Astrocyte of the hippocampus (primary cell): ENCODE measurements at regions not wholly inside any gene's neighbourhood (a gene's known extent, or its start where the extent isn't known, plus 50 kb on each side); places are given as distances from the start of the nearest gene placed in this dataset.
"Not testable (repeated sequence)": the region's sequence is repeated elsewhere in the genome, so short reads cannot be mapped to it uniquely, and the experiment has no call there.

ENCODE experiments used
- DNase-seq: peaks from one replicate; pipeline ENCODE4 v3.0.0; 2011; ENCODE audit warnings: low read depth, low spot score

- DNase-seq: no peak
Measured at GRCh38 chr3:165716592-165716991, 120.6 kb downstream of the BCHE start.

DNA sequence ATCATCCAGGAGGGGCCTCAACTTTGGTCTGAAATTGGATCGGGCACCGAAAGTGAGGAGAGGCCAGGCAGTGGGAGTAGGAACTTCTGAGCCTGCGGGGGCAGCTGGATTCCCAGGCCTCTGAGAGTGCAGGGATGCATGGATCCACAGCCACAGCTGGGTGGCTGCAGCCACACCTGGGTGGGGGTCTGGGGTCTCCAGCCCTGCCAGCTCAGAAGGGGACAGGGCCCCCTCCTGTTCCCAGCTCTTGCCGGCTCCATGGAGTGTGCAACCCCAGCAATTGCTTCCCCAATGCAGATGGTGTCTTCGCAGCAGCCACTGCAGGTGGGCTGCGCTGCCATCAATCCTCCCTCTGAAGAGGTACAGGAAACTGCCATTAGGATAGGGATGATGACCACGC is 123.7 kb downstream of the BCHE start:
- no peak for DNase-seq

DNA sequence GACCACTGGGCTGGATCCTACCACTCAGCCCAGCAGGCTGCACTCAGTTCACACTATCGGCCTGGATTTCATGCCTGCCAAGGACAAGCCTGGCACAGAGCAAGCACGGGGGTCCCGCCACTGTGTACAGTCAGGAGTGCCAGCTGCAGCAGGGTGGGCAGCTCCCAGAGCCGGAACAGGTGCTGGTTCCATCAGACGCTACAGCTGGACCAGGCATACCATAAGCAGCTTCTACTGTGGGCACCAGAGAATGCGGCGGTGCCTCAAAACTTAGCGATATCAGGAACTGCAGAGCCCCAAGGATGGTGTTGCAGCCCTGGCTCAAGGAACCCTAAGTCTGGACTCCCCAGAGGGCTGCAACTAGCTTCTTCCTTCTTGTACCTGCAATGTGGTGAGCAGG is 124.8 kb downstream of the BCHE start:
- DNase-seq: no peak

DNA sequence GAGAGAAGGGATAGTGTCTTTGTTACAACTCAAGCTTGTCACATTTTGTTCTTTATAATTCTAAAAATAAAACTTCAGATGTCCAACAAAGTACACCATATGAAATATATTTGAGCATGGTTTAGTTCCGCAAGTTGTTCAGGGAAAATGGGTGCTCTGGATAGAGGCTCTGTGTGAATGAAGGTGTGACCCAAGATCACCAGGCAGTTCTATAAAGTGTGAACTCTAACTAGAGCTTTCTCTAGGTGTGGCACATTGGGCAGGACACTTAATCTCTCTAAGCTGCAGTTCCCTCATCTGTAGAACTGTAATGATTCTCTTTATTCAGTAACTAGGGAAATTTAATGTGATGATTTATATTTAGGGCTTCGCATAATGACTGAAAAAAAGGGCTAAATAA is 139.3 kb downstream of the BCHE start:
- DNase-seq: no peak

DNA sequence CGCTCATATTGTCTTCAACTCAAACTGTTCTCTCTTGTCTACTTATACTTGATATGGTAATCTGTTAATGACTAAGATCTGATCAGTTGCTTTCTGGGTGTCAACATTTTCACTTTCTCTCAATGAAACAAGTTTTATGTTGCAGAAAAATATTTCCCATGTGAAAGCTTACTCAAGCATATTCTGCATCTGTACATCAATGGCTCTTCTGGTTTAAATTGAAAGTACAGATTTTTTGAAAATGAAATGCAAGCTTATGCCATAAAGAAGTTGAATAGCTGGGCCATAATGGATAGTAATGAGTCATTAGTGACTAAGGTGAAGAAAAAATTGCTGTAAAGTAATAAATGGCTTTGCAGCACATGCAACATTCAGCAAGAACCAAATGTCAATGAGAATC is 140.7 kb downstream of the BCHE start:
- no peak for DNase-seq

- no peak for DNase-seq
Measured at GRCh38 chr3:165683947-165684346, 153.3 kb downstream of the BCHE start.

- no peak for DNase-seq
Measured at GRCh38 chr3:165682734-165683133, 154.5 kb downstream of the BCHE start.

DNA sequence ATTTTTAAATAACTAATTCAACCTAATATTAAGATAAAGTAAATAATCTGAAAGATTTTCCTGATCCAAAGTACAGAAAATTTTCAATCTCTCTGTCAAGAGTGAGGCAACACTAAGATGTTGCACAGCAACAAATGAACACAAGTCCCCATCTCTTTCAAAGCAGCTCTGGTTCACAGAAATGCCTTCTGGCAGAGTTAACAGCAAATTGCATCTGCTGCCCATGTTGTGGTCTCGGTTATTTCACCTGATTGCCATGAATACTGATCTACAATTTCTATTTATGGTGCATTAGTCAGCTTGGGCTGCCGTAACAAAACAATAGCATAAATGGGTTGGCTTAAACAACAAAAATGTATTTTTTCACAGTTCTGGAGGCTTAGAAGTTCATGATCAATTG is 167.3 kb downstream of the BCHE start:
- DNase-seq: peak; percentile 34

GRCh38 chr3:165669504-165669903 is 167.7 kb downstream of the BCHE start:
- DNase-seq: peak; percentile 14

DNA sequence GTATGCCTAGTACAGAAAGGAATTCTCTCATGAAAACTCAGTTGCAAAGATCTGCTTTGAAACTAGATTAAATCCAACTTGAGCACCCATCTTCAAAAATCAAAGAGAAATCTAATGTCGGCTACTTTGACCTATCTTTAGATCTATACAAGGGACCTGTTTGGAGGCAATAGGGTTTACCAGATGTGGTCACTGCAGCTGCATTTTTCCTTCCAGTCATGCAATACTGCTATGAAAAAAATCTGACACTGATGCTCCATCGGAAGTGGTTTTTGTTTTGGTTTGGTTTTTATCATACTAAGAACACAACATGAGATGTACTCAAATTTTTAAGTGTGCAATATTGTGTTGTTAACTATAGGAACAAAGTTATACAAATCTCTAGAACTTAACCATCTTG is 169.5 kb downstream of the BCHE start:
- DNase-seq: no peak

GRCh38 chr3:165658027-165658426 is 179.2 kb downstream of the BCHE start:
- DNase-seq: no peak

- no peak for DNase-seq
Measured at GRCh38 chr3:165653130-165653778, 184.0 kb downstream of the BCHE start.

DNA sequence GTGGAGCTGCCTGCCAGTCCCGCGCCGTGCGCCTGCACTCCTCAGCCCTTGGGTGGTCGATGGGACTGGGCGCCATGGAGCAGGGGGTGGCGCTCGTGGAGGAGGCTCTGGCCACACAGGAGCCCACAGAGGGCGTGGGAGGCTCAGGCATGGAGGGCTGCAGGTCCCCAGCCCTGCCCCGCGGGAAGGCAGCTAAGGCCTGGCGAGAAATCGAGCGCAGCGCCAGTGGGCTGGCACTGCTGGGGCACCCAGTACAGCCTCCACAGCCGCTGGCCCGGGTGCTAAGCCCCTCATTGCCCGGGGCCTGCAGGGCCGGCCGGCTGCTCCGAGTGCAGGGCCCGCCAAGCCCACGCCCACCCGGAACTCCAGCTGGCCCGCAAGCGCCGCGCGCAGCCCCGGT is 187.9 kb downstream of the BCHE start:
- not testable (repeated sequence) for DNase-seq

DNA sequence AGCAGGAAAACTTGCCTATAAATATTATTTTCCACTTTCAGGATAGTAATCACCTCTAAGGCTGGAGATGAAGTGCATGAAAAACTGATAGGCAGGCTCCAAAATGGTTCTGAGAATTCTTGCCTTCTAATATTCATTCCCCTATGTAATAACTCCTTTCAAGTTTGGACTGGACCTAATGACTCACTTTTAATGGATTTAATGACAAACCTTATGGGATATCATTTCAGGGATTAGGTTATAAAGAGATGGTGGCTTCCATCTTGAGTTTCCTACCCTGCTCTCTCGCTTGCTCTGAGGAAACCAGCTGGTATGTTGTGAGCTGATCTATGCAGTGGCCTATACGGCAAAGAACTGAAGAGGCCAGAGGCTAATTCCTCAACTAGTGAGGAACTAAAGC is 192.0 kb downstream of the BCHE start:
- DNase-seq: no peak

GRCh38 chr3:165644331-165644730 is 192.9 kb downstream of the BCHE start:
- no peak for DNase-seq

DNA sequence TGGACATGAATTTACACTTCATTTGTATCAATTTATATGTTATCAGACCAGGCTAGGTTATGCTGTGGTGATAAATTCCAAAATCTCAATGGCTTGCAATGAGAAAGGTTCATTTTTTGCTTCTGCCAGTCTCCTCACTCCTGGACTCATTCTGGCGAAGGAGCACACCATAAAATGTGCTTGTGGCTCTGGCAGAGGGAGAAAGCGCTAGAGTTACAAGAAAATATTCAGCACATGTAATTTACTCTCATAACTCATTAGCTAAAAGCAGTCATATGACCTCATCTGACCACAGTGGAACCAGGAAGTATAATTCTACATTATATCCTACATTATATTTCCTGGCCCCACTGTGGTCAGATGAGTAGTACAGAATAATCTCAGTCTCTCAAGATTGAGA is 193.8 kb downstream of the BCHE start:
- DNase-seq: peak; percentile 56

DNA sequence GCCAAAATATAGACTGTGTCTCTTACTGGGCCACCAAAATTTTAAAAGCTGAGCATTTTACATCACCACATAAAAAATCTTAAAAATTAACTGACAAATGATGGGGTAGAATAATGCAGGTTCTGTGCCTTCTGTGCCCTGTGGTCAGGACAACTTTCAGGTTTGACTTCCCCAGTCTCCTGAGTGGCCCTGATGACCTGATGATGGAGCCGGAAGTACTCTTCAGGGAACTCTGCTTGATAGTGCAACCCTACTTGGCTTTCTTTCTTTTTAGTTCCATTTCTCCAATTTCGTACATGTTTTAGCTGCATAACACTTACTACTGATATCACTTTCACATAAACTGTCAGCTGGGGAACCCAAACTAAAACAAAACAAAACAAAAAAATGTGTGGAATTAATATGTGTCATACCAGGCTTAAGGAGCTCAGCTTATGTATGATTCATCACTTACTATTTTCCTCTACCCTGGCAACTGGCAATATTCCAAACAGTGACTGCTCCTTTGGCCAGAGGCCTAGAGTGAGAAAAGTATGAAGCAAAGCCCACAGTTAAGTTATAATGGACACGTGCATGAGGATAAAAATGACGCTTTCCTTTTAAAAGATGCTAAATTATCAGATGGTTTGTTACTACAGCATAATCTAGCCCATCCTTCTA is 194.3 kb downstream of the BCHE start:
- DNase-seq: peak; percentile 97

DNA sequence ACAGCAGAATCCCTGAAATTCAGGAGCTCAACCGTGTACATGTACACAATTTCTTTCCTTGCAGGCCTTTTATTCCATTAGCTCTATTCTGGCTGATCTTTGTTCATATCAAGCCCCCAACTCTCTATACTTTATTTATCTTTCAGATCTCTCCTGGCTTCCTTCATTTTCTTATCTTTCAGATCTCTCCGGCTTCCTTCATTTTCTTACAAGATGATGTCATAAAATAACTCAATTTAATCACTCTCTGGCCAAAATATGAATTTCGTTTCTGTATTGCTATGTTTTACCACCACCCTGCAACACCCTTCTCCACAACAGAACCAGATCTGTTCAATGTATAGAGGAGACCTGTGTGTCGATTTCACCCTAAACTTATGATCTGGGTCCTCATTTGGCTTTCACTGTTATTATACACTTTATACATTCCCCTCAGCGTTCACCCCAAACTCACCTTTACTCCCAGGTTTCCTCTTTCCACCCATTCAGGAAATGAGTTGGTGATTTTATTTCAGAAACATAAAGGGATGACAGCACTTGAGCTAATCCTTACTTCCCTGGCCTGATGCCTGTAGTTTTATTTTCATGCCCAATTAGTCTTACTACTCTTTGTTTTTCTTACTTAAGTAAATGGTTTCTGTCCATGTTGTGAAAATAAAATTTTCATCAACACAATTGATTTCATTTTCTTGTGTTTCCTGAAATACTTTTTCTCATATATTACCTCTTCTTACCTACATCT is 195.5 kb downstream of the BCHE start:
- DNase-seq: no peak

DNA sequence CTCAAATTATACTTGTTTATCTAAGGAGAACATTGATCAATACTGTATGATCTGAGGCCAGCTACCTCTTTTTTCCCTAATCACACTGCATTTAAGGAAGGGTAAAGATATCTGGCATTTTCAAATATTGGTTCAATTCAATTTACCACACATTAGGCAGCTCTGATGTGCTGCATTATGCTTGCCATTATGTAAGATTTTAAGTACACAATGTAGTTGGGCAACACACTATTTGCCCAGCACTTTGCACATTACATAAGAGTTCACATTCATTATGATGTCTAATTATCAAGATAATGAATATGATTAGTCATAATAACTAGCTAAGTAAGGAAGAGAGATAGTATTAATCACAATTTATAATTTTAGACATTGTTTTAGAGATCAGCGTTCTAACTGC is 196.3 kb downstream of the BCHE start:
- DNase-seq: no peak

- DNase-seq: no peak
Measured at GRCh38 chr3:165640031-165640430, 197.2 kb downstream of the BCHE start.

DNA sequence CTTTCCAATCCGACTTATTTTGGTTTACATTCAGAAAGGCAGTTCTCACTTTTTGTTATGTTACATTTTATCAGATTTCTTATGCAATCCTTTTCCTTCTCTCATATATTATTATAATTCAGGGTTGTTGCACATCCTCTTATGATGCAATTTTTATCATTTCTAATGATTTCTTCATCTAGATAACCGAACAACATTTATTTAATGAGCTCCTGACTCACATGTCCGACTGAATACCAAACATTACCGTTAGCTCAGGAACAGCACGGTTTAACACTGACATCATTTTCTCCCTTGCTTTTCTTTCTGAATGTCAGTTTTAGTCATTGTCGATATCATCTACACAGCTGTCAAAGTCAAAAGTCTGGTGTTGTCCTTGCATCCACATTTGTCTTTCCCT is 199.2 kb downstream of the BCHE start:
- no peak for DNase-seq

GRCh38 chr3:165636684-165637015 is 200.6 kb downstream of the BCHE start:
- DNase-seq: no peak
